Osteocyte (in vitro differentiated cells): ENCODE measurements at regions not wholly inside any gene's neighbourhood (a gene's known extent, or its start where the extent isn't known, plus 50 kb on each side); places are given as distances from the start of the nearest gene placed in this dataset.

ENCODE experiments used
- DNase-seq: peaks from one replicate; pipeline ENCODE4 v3.0.0; 2021; ENCODE audit warnings: mixed read lengths; ENCODE audit not compliant: unreplicated experiment; ENCODE audit errors: extremely low spot score
- H3K27ac Mint-ChIP-seq: one replicate; pipeline ENCODE4 v1.8.0; 2021; ENCODE audit warnings: mild to moderate bottlenecking, mixed read lengths; ENCODE audit not compliant: unreplicated experiment
- H3K27me3 Mint-ChIP-seq: one replicate; pipeline ENCODE4 v1.8.0; 2021; ENCODE audit warnings: mixed read lengths; ENCODE audit not compliant: unreplicated experiment
- H3K36me3 Mint-ChIP-seq: one replicate; pipeline ENCODE4 v1.8.0; 2021; ENCODE audit warnings: mixed read lengths; ENCODE audit not compliant: unreplicated experiment
- H3K4me1 Mint-ChIP-seq: one replicate; pipeline ENCODE4 v1.8.0; 2021; ENCODE audit warnings: mixed read lengths; ENCODE audit not compliant: unreplicated experiment
- H3K4me3 Mint-ChIP-seq: one replicate; pipeline ENCODE4 v1.8.0; 2021; ENCODE audit warnings: mild to moderate bottlenecking, moderate library complexity, mixed read lengths; ENCODE audit not compliant: unreplicated experiment
- H3K9me3 Mint-ChIP-seq: one replicate; pipeline ENCODE4 v1.8.0; 2021; ENCODE audit warnings: mixed read lengths; ENCODE audit not compliant: unreplicated experiment
- CTCF ChIP-seq: fragments of 200-600 bp; sonication (generic); IDR thresholded peaks from 2 replicates; pipeline ENCODE4 v1.5.0; 2021; ENCODE audit warnings: antibody characterized with exemption, mild to moderate bottlenecking, moderate library complexity

DNA sequence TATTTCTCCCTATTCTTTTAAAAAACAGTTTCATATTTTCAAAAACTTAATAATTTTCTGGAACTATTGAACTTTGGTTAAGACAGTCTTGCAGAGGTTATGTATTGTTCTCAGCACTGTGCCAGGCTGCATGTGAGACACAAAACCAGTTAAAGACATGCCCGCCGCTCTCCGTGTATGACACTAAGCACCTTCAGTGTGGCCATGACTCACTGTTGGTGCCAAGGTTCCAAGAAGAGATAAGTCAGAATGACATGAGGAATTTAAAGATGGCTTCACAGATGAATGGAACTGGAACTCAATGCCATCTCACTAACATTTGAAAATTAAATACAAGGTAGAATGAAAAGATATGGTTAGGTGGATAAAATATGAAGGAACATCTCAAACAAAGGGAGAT lies 525.5 kb upstream of the ZFP42 start:
- Mint-ChIP-seq H3K9me3 (no peaks in the 10 kb centered on the region), H3K36me3 (no peaks in the 10 kb centered on the region), H3K27ac (no peak overlapping the region), H3K27me3 (no peaks in the 10 kb centered on the region), H3K4me3 (no peak overlapping the region), H3K4me1 (peaks cover 13% of the 10 kb centered on the region)
- no peak for TF ChIP-seq CTCF
- no peak for DNase-seq

DNA sequence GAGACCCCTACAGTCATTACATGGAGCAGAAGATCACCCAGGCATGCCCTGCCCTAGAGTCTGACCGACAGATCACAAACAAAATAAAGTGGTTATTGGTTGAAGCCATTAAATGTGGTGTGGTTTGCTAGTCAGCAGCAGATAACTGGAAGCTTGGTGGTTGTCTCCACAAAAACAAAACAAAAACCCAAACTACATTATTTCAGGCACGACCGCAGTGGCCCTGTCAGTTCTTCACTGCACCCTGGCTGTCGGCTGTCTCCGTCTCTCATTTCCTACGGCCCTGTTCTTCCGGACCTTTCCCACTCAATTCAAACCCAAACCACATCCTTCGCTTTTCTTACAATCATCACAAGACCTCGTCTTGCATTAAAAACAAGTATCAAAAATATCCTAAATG lies 521.3 kb upstream of the ZFP42 start:
- H3K4me3 Mint-ChIP-seq: no peak overlapping the region
- no peak for TF ChIP-seq CTCF
- no peaks in the 10 kb centered on the region for H3K27me3 Mint-ChIP-seq
- no peaks in the 10 kb centered on the region for H3K9me3 Mint-ChIP-seq
- H3K27ac Mint-ChIP-seq: no peak overlapping the region
- no peaks in the 10 kb centered on the region for H3K36me3 Mint-ChIP-seq
- no peak for DNase-seq
- H3K4me1 Mint-ChIP-seq: peaks cover 39% of the 10 kb centered on the region

GRCh38 chr4:187475901-187476300 lies 519.7 kb upstream of the ZFP42 start:
- Mint-ChIP-seq H3K27ac (no peak overlapping the region), H3K27me3 (no peaks in the 10 kb centered on the region), H3K4me1 (peaks cover 46% of the 10 kb centered on the region)

GRCh38 chr4:187477224-187477623 lies 518.3 kb upstream of the ZFP42 start:
- TF ChIP-seq CTCF: no peak
- no peaks in the 10 kb centered on the region for H3K36me3 Mint-ChIP-seq
- H3K27ac Mint-ChIP-seq: peak overlapping the region; percentile 95
- peaks cover 52% of the 10 kb centered on the region for H3K4me1 Mint-ChIP-seq
- DNase-seq: no peak
- H3K9me3 Mint-ChIP-seq: no peaks in the 10 kb centered on the region
- no peaks in the 10 kb centered on the region for H3K27me3 Mint-ChIP-seq
- no peak overlapping the region for H3K4me3 Mint-ChIP-seq

More at GRCh38 chr4:187475901-187476300, 519.7 kb upstream of the ZFP42 start:
- Mint-ChIP-seq H3K36me3 (no peaks in the 10 kb centered on the region), H3K9me3 (no peaks in the 10 kb centered on the region), H3K4me3 (no peak overlapping the region)
- DNase-seq: no peak
- no peak for TF ChIP-seq CTCF

DNA sequence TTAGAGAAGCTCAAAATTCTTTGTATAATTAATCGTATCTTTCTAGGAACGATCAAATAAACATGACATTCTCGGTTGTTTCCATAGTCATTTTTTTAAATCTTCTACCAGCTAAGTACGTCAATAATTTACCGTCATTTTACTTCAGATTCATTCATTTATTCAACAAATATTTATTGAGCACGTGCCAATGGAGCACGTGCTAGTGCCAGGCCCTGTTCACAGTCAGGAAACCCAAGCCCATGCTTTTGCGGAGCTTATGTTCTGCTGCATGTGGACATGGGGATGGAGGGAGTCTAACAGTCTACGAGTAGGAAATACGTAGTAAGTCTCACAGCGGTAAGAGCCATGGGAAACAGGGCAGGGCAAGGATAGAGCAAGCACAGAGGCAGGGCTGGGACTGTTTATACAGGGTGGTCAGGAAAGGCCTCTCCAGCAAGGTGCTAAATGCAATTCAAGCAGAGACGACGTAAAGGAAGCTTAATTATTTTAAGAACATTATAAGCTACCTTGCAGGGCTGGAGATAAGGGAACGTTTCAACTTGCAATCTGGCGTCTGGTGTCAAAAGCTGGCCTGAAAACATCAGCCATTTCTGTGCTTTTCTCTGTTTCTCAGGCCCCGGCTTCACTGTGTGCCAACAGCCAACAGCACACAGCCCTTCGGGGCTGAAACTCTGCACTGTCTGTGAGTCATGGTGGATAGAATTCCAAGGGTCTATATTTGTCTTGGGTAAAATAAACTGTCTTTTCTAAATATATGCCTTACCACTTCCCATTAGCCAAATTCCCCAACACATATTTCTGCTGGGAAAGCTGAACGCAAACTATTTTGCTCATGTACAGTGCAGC lies 517.1 kb upstream of the ZFP42 start:
- peaks cover 52% of the 10 kb centered on the region for H3K4me1 Mint-ChIP-seq
- H3K36me3 Mint-ChIP-seq: no peaks in the 10 kb centered on the region
- DNase-seq: peak; percentile 87

More for the DNA sequence above, 517.1 kb upstream of the ZFP42 start:
- Mint-ChIP-seq H3K9me3 (no peaks in the 10 kb centered on the region), H3K27me3 (no peaks in the 10 kb centered on the region), H3K27ac (peak overlapping the region; percentile 95), H3K4me3 (peak overlapping the region; percentile 53)
- no peak for TF ChIP-seq CTCF
